PC-9 (cell line): ENCODE measurements at regions not wholly inside any gene's neighbourhood (a gene's known extent, or its start where the extent isn't known, plus 50 kb on each side); places are given as distances from the start of the nearest gene placed in this dataset.

Experiments used
- CTCF ChIP-seq: fragments of 200-600 bp; sonication (generic); conservative IDR thresholded peaks from 2 replicates; pipeline ENCODE4 v1.6.1; 2017; ENCODE audit warnings: mixed run types, antibody characterized with exemption, mild to moderate bottlenecking, moderate library complexity
- EZH2 ChIP-seq: fragments of 200-600 bp; sonication (generic); IDR thresholded peaks from 2 replicates; pipeline ENCODE4 v1.8.0; 2017; ENCODE audit warnings: antibody characterized with exemption, low read depth

- TF ChIP-seq CTCF = no peak
- no peak for TF ChIP-seq EZH2
These were observed 470.0 kb downstream of the BUD13 start for GRCh38 chr11:116302756-116303155.
